ENCODE measurements at regions not wholly inside any gene's neighbourhood (a gene's known extent, or its start where the extent isn't known, plus 50 kb on each side); places are given as distances from the start of the nearest gene placed in this dataset.

GRCh38 chr6:92915466-92915865, 503.9 kb downstream of the EPHA7 start:
- TF ChIP-seq CTCF (conservative IDR thresholded peaks at IDR 0.05 in 1 of 2, IDR thresholded peaks at IDR 0.05 in 1 of 2; ENCODE audit: low read depth in 1 of 2, low read length in 2 of 2) (no peak), EZH2 (IDR thresholded peaks at IDR 0.05; ENCODE audit: low read length, missing control alignments) (no peak)

Data from fibroblast of lung (primary cell).